IMR-90 (cell line): ENCODE measurements at regions not wholly inside any gene's neighbourhood (a gene's known extent, or its start where the extent isn't known, plus 50 kb on each side); places are given as distances from the start of the nearest gene placed in this dataset.

Experiments used
- BHLHE40 ChIP-seq: fragments of 150-350 bp; IDR thresholded peaks from 2 replicates; pipeline ENCODE4 v1.6.1; 2016; ENCODE audit warnings: mild to moderate bottlenecking, low read depth, low read length
- CHD1 ChIP-seq: IDR thresholded peaks from 2 replicates; pipeline ENCODE4 v1.6.1; 2012; ENCODE audit warnings: low read depth, low read length, improper control_type of control experiment
- CTCF ChIP-seq: conservative IDR thresholded peaks from 2 replicates; pipeline ENCODE4 v1.5.1; 2012; ENCODE audit warnings: mild to moderate bottlenecking, low read depth, low read length, improper control_type of control experiment
- ELK1 ChIP-seq: fragments of 150-350 bp; IDR thresholded peaks from 2 replicates; pipeline ENCODE4 v1.6.1; 2016; ENCODE audit warnings: low read depth, mild to moderate bottlenecking, low read length, moderate library complexity, borderline replicate concordance
- MAFK ChIP-seq: IDR thresholded peaks from 2 replicates; pipeline ENCODE4 v1.6.1; 2012; ENCODE audit warnings: low read depth, low read length, improper control_type of control experiment
- MAZ ChIP-seq: IDR thresholded peaks from 2 replicates; pipeline ENCODE4 v1.6.1; 2012; ENCODE audit warnings: low read depth, mild to moderate bottlenecking, low read length, improper control_type of control experiment, moderate library complexity, borderline replicate concordance
- MXI1 ChIP-seq: IDR thresholded peaks from 2 replicates; pipeline ENCODE4 v1.6.1; 2012; ENCODE audit warnings: low read depth, mild to moderate bottlenecking, low read length, moderate library complexity, borderline replicate concordance
- POLR2A ChIP-seq: IDR thresholded peaks from 2 replicates; pipeline ENCODE4 v1.6.1; 2012; ENCODE audit warnings: mild to moderate bottlenecking, low read depth, low read length
- RAD21 ChIP-seq: IDR thresholded peaks from 2 replicates; pipeline ENCODE4 v1.6.1; 2012; ENCODE audit warnings: low read length, improper control_type of control experiment
- RFX5 ChIP-seq: IDR thresholded peaks from 2 replicates; pipeline ENCODE4 v1.8.0; 2012; ENCODE audit warnings: low read depth, mild to moderate bottlenecking, low read length, moderate library complexity
- SMC3 ChIP-seq: fragments of 150-350 bp; IDR thresholded peaks from 2 replicates; pipeline ENCODE4 v1.6.1; 2016; ENCODE audit warnings: low read depth, mild to moderate bottlenecking, antibody characterized with exemption, low read length, moderate library complexity
- USF2 ChIP-seq: fragments of 150-350 bp; IDR thresholded peaks from 2 replicates; pipeline ENCODE4 v1.6.1; 2017; ENCODE audit warnings: mild to moderate bottlenecking, antibody characterized with exemption, low read length, low read depth

GRCh38 chrX:120755066-120755846 lies 120.4 kb downstream of the CT47B1 start:
- TF ChIP-seq CTCF (no peak), POLR2A (no peak), ELK1 (no peak), MAFK (no peak), BHLHE40 (no peak), RAD21 (no peak), MXI1 (no peak), USF2 (no peak), SMC3 (no peak), CHD1 (no peak), MAZ (no peak), RFX5 (no peak)
